ENCODE measurements at regions not wholly inside any gene's neighbourhood (a gene's known extent, or its start where the extent isn't known, plus 50 kb on each side); places are given as distances from the start of the nearest gene placed in this dataset.

- TF ChIP-seq CTCF (IDR thresholded peaks at IDR 0.05), result no peak
- DNase-seq (ENCODE audit: low spot score), result no peak
- H3K27ac Mint-ChIP-seq (ENCODE audit: unreplicated experiment), result no peak overlapping the region
- peaks cover 25% of the 10 kb centered on the region for H3K4me1 Mint-ChIP-seq (ENCODE audit: low read depth)
- no peak overlapping the region for H3K4me3 Mint-ChIP-seq (ENCODE audit: unreplicated experiment)
- H3K27me3 Mint-ChIP-seq (ENCODE audit: low read depth), result peaks cover 2% of the 10 kb centered on the region
- H3K9me3 Mint-ChIP-seq (ENCODE audit: low read depth), result peaks cover 9% of the 10 kb centered on the region
- H3K36me3 Mint-ChIP-seq (ENCODE audit: low read depth), result no peaks in the 10 kb centered on the region
Measured at GRCh38 chr6:130682066-130682465, 145.1 kb upstream of the SMLR1 start.

GRCh38 chr6:130683761-130684517, 143.3 kb upstream of the SMLR1 start:
- TF ChIP-seq CTCF (IDR thresholded peaks at IDR 0.05), result no peak

GRCh38 chr6:130692659-130693058, 134.5 kb upstream of the SMLR1 start:
- no peak for DNase-seq (ENCODE audit: low spot score)
- TF ChIP-seq CTCF (IDR thresholded peaks at IDR 0.05), result no peak
- H3K4me1 Mint-ChIP-seq (ENCODE audit: low read depth), result peaks cover 4% of the 10 kb centered on the region
- no peaks in the 10 kb centered on the region for H3K36me3 Mint-ChIP-seq (ENCODE audit: low read depth)
- no peak overlapping the region for H3K27ac Mint-ChIP-seq (ENCODE audit: unreplicated experiment)
- H3K9me3 Mint-ChIP-seq (ENCODE audit: low read depth), result no peaks in the 10 kb centered on the region
- no peaks in the 10 kb centered on the region for H3K27me3 Mint-ChIP-seq (ENCODE audit: low read depth)
- H3K4me3 Mint-ChIP-seq (ENCODE audit: unreplicated experiment), result no peak overlapping the region

More at GRCh38 chr6:130683761-130684517, 143.3 kb upstream of the SMLR1 start:
- Mint-ChIP-seq H3K36me3 (ENCODE audit: low read depth) (no peaks in the 10 kb centered on the region), H3K27me3 (ENCODE audit: low read depth) (peaks cover 2% of the 10 kb centered on the region), H3K4me1 (ENCODE audit: low read depth) (peaks cover 25% of the 10 kb centered on the region), H3K9me3 (ENCODE audit: low read depth) (peaks cover 3% of the 10 kb centered on the region), H3K27ac (ENCODE audit: unreplicated experiment) (no peak overlapping the region), H3K4me3 (ENCODE audit: unreplicated experiment) (no peak overlapping the region)
- DNase-seq (ENCODE audit: low spot score), result no peak

GRCh38 chr6:130693944-130694343, 133.3 kb upstream of the SMLR1 start:
- DNase-seq (ENCODE audit: low spot score), result no peak
- H3K4me1 Mint-ChIP-seq (ENCODE audit: low read depth), result peaks cover 10% of the 10 kb centered on the region
- TF ChIP-seq CTCF (IDR thresholded peaks at IDR 0.05), result no peak
- no peaks in the 10 kb centered on the region for H3K36me3 Mint-ChIP-seq (ENCODE audit: low read depth)
- H3K9me3 Mint-ChIP-seq (ENCODE audit: low read depth), result no peaks in the 10 kb centered on the region
- H3K27ac Mint-ChIP-seq (ENCODE audit: unreplicated experiment), result no peak overlapping the region
- no peaks in the 10 kb centered on the region for H3K27me3 Mint-ChIP-seq (ENCODE audit: low read depth)
- H3K4me3 Mint-ChIP-seq (ENCODE audit: unreplicated experiment), result no peak overlapping the region

- TF ChIP-seq CTCF (IDR thresholded peaks at IDR 0.05), result no peak
- no peak overlapping the region for H3K27ac Mint-ChIP-seq (ENCODE audit: unreplicated experiment)
- DNase-seq (ENCODE audit: low spot score), result no peak
- H3K4me1 Mint-ChIP-seq (ENCODE audit: low read depth), result peaks cover 10% of the 10 kb centered on the region
- H3K27me3 Mint-ChIP-seq (ENCODE audit: low read depth), result no peaks in the 10 kb centered on the region
- H3K9me3 Mint-ChIP-seq (ENCODE audit: low read depth), result no peaks in the 10 kb centered on the region
- no peaks in the 10 kb centered on the region for H3K36me3 Mint-ChIP-seq (ENCODE audit: low read depth)
- H3K4me3 Mint-ChIP-seq (ENCODE audit: unreplicated experiment), result no peak overlapping the region
Measured at GRCh38 chr6:130694606-130695005, 132.6 kb upstream of the SMLR1 start.

Data from chondrocyte (in vitro differentiated cells).